Caki2 (cell line): ENCODE measurements at regions not wholly inside any gene's neighbourhood (a gene's known extent, or its start where the extent isn't known, plus 50 kb on each side); places are given as distances from the start of the nearest gene placed in this dataset.

Source experiments
- DNase-seq: peaks from one replicate; pipeline ENCODE4 v3.0.0-alpha.2; 2015; ENCODE audit warnings: low read depth
- in situ Hi-C: cut with HindIII; loops from 2 replicates; pipeline ENCODE4 v1.10.0; 2016; ENCODE audit warnings: low sequenced_read_pairs, low pct_unique_long_range_greater_than_20kb, mixed read lengths

DNA sequence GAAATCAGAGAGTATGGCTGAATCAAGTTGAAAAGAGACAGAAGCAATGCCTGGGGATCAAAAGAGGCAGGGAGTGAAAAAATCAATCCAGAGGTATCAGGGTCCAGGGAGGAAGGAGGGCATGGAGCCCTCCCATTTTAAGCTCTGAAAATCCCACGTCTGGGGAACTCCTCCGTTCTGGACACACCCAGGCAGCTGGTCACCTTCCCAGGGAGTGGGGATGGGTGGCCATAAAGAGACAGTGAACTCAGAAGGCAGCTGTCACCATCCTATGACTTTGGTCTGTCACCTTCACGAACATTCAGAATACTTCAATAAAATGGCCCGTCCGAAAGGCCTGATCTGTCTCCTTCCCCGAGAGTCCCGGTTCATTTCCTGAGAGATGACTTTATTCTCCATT is 71.6 kb downstream of the MAP1LC3B2 start:
- DNase-seq, result no peak
- in situ Hi-C loops, result no loop called here

DNA sequence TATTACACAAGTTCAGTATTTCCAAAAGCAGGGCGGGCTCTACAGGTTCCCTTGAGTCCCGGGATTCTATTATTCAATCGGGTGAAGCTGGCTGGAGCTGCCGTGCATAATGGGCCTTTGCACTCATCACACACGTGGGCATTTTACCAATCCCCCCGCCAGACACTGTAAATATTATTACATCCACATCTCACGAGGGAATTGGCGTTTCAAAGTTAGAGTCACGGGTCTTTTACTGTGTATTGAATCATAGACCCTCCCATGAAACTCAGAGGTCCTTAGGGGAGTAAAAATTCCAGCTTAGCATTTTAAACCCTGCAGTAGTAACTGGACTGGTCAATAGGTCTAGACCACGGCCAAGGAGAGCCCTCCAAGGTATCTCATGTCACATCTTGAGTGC is 70.3 kb downstream of the MAP1LC3B2 start:
- in situ Hi-C loops, result no loop called here
- DNase-seq, result no peak

- DNase-seq, result no peak
- in situ Hi-C loops, result no loop called here
Observed at GRCh38 chr12:116628989-116629388, 69.8 kb downstream of the MAP1LC3B2 start.

GRCh38 chr12:116628450-116628793 is 69.2 kb downstream of the MAP1LC3B2 start:
- in situ Hi-C loops, result no loop called here
- DNase-seq, result no peak
